K562 (cell line): ENCODE measurements at regions not wholly inside any gene's neighbourhood (a gene's known extent, or its start where the extent isn't known, plus 50 kb on each side); places are given as distances from the start of the nearest gene placed in this dataset.

Experiments
- ATAC-seq: fragments of 200-7000 bp; cut with Tn5 transposase; 3 replicates; pipeline ENCODE4 v1.9.1; 2020; ENCODE audit warnings: moderate library complexity
- BruUV-seq: library from RNA; stranded (reverse); fragments of 400-500 nt; replicated peaks from 2 replicates; lab custom pipeline; 2021; lab: Mats Ljungman, UMichigan
- CTCF ChIA-PET: fragments of 300-600 bp; formaldehyde crosslinking; extraction: SDS; loops from one replicate; lab custom pipeline; 2021; ENCODE audit warnings: low intra/inter-chr PET ratio; lab: Yijun Ruan, JAX
- POLR2A ChIA-PET: fragments of 300-600, 350-650 bp; sonication (Branson Sonifier 250); formaldehyde crosslinking; extraction: SDS; loops from one replicate; lab custom pipeline; 2021; ENCODE audit warnings: antibody characterized with exemption, inconsistent platforms; lab: Yijun Ruan, JAX
- DNase-seq, 4 experiments: peaks; one replicate each; pipeline versions ENCODE4 v3.0.0 to v3.0.0-alpha.2; 2011 to 2018; ENCODE audit warnings: low spot score in 3 of 4, mixed read lengths in 3 of 4; ENCODE audit errors: extremely low read depth in 1 of 4
- FAIRE-seq: peaks from 2 replicates; lab custom pipeline; 2011; peaks lifted over from hg19 to GRCh38; lab: Jason Lieb, UNC
- H2AFZ ChIP-seq: 2 replicates; pipeline ENCODE4 v1.6.0; 2011; ENCODE audit warnings: low read depth, low read length, control low read depth, inconsistent platforms
- H3K27ac ChIP-seq: fragments of 200-600 bp; 3 replicates; pipeline ENCODE4 v1.8.0; 2011; ENCODE audit warnings: low read depth, mild to moderate bottlenecking, control low read depth, inconsistent platforms, low read length, moderate library complexity, mixed read lengths; ENCODE audit errors: extremely low read depth
- H3K27me3 ChIP-seq, 2 experiments: fragments of 300-600 bp in 1 of 2; 2 replicates in 1 of 2; 3 replicates in 1 of 2; pipeline versions ENCODE4 v1.6.0 to v1.8.0; 2011; ENCODE audit warnings: inconsistent platforms in 2 of 2, low read length in 2 of 2, mild to moderate bottlenecking in 1 of 2, mixed read lengths in 1 of 2, moderate library complexity in 1 of 2; ENCODE audit not compliant: control insufficient read depth in 2 of 2, insufficient read depth in 2 of 2
- H3K36me3 ChIP-seq: fragments of 300-600 bp; 3 replicates; pipeline ENCODE4 v1.8.0; 2011; ENCODE audit warnings: mild to moderate bottlenecking, low read length, inconsistent platforms; ENCODE audit not compliant: control insufficient read depth, insufficient read depth
- H3K4me1 ChIP-seq, 2 experiments: fragments of 200-600 bp in 1 of 2; replicated peaks in 1 of 2; 2 replicates in 1 of 2; 3 replicates in 1 of 2; pipeline versions ENCODE4 v1.5.1 to v1.8.0; 2011; ENCODE audit warnings: inconsistent platforms in 2 of 2, low read length in 2 of 2, mild to moderate bottlenecking in 1 of 2, mixed read lengths in 1 of 2, moderate library complexity in 1 of 2; ENCODE audit not compliant: control insufficient read depth in 2 of 2, insufficient read depth in 2 of 2
- H3K4me2 ChIP-seq: 2 replicates; pipeline ENCODE4 v1.6.1; 2011; ENCODE audit warnings: low read length, control low read depth, inconsistent platforms, mixed read lengths; ENCODE audit not compliant: insufficient read depth
- H3K4me3 ChIP-seq: fragments of 200-600 bp; sonication (generic), shearing (Covaris generic); 2 replicates; pipeline ENCODE4 v1.5.1; 2016; ENCODE audit warnings: control low read depth, inconsistent platforms
- H3K79me2 ChIP-seq: fragments of 200-600 bp; 3 replicates; pipeline ENCODE4 v1.8.0; 2011; ENCODE audit warnings: low read length, inconsistent platforms; ENCODE audit not compliant: control insufficient read depth, insufficient read depth
- H3K9ac ChIP-seq, 2 experiments: 2 replicates each; pipeline versions ENCODE4 v1.6.0 to v1.6.1; 2011; ENCODE audit warnings: low read depth in 2 of 2, low read length in 2 of 2, control low read depth in 1 of 2, inconsistent platforms in 1 of 2, mild to moderate bottlenecking in 1 of 2, mixed read lengths in 1 of 2; ENCODE audit not compliant: insufficient read depth in 1 of 2
- H3K9me1 ChIP-seq: one replicate; pipeline ENCODE4 v1.6.0; 2011; ENCODE audit warnings: inconsistent platforms, mild to moderate bottlenecking, low read length, moderate library complexity; ENCODE audit not compliant: control insufficient read depth, insufficient read depth
- H3K9me3 ChIP-seq: replicated peaks from 2 replicates; pipeline ENCODE4 v1.5.1; 2011; ENCODE audit warnings: low read depth, low read length, inconsistent platforms; ENCODE audit not compliant: control insufficient read depth, insufficient read depth
- H4K20me1 ChIP-seq: replicated peaks from 2 replicates; pipeline ENCODE4 v1.6.1; 2011; ENCODE audit warnings: low read length, inconsistent platforms, mixed read lengths; ENCODE audit not compliant: control insufficient read depth, insufficient read depth
- CC2D1A ChIP-seq: fragments of 450-650 bp; IDR thresholded peaks from 2 replicates; pipeline ENCODE4 v1.6.1; 2017; ENCODE audit warnings: mild to moderate bottlenecking
- COPS2 ChIP-seq: fragments of 450-650 bp; conservative IDR thresholded peaks from 2 replicates; pipeline ENCODE4 v1.6.1; 2016; ENCODE audit warnings: mild to moderate bottlenecking, moderate library complexity
- EP300 ChIP-seq: IDR thresholded peaks from 2 replicates; pipeline ENCODE4 v1.6.1; 2012; ENCODE audit warnings: low read length, improper control_type of control experiment
- FOSL1 ChIP-seq: fragments of 200-800 bp; sonication (Bioruptor generic); conservative IDR thresholded peaks from 2 replicates; pipeline ENCODE4 v1.6.1; 2016; ENCODE audit warnings: missing genetic modification characterization, missing compliant biosample characterization
- GABPB2 ChIP-seq: fragments of 250-450 bp; sonication (Bioruptor Pico); conservative IDR thresholded peaks from 2 replicates; pipeline ENCODE4 v1.5.1; 2021; ENCODE audit warnings: mild to moderate bottlenecking
- HCFC1 ChIP-seq: IDR thresholded peaks from 2 replicates; pipeline ENCODE4 v1.6.1; 2012; ENCODE audit warnings: low read depth, low read length, improper control_type of control experiment
- HEY1 ChIP-seq: fragments of 250-450 bp; sonication (Bioruptor Pico); IDR thresholded peaks from 2 replicates; pipeline ENCODE4 v1.5.0; 2020; ENCODE audit warnings: mild to moderate bottlenecking, moderate library complexity, borderline replicate concordance
- KAT8 ChIP-seq: fragments of 450-650 bp; IDR thresholded peaks from 2 replicates; pipeline ENCODE4 v1.6.1; 2016; ENCODE audit warnings: low read depth, mild to moderate bottlenecking
- LEF1 ChIP-seq: fragments of 450-650 bp; IDR thresholded peaks from 2 replicates; pipeline ENCODE4 v1.6.1; 2016; ENCODE audit warnings: mild to moderate bottlenecking
- POU5F1 ChIP-seq: fragments of 150-350 bp; IDR thresholded peaks from 2 replicates; pipeline ENCODE4 v1.6.1; 2014; ENCODE audit warnings: borderline replicate concordance, low read length, low read depth, mild to moderate bottlenecking; ENCODE audit not compliant: partially characterized antibody
- RAD51 ChIP-seq: fragments of 450-650 bp; IDR thresholded peaks from 2 replicates; pipeline ENCODE4 v1.7.1; 2016; ENCODE audit warnings: low read depth, mild to moderate bottlenecking, borderline replicate concordance
- RNF2 ChIP-seq: sonication (generic); IDR thresholded peaks from 2 replicates; pipeline ENCODE4 v1.6.1; 2016
- SETDB1 ChIP-seq: IDR thresholded peaks from one replicate; pipeline ENCODE4 v1.6.1; 2012; ENCODE audit warnings: low read length, control low read depth, inconsistent platforms
- YBX1 ChIP-seq: fragments of 450-650 bp; IDR thresholded peaks from 2 replicates; pipeline ENCODE4 v1.7.1; 2016; ENCODE audit warnings: mild to moderate bottlenecking
- WGBS: fragments of 100-300 bp; shearing (Covaris generic); methylation state at CpG from one replicate; pipeline ENCODE4 v1.1.6; 2016; ENCODE audit warnings: low coverage, mixed read lengths; ENCODE audit not compliant: insufficient coverage; ENCODE audit errors: missing lambda C conversion rate; 5-methylcytosine and 5-hydroxymethylcytosine counted together
- in situ Hi-C: fragments of 300-500 bp; cut with MboI; formaldehyde crosslinking; loops from 4 replicates; pipeline ENCODE4 v1.15.0; 2018; ENCODE audit warnings: inconsistent platforms, mixed read lengths
- intact Hi-C: fragments of 100-400 bp; cut with micrococcal nuclease; formaldehyde crosslinking; loops from 2 replicates; pipeline ENCODE4 v1.14.2; 2022
- TF ChIP-seq, protein P1 (sequence below): fragments of 450-650 bp; formaldehyde crosslinking; IDR thresholded peaks from 2 replicates; pipeline ENCODE4 v1.4.0; 2022; ENCODE audit warnings: missing genetic modification characterization
- TF ChIP-seq, protein P2 (sequence below), 2 experiments: fragments of 450-650 bp; conservative IDR thresholded peaks; 2 replicates each; pipeline ENCODE4 v1.6.1; 2017; ENCODE audit warnings: mild to moderate bottlenecking in 2 of 2, moderate library complexity in 2 of 2
- TF ChIP-seq, protein P3 (sequence below): fragments of 450-650 bp; formaldehyde crosslinking; IDR thresholded peaks from 2 replicates; pipeline ENCODE4 v1.4.0; 2020; ENCODE audit warnings: mild to moderate bottlenecking, moderate library complexity
- TF ChIP-seq, protein P4 (sequence below): sonication (generic); formaldehyde crosslinking; IDR thresholded peaks from 2 replicates; pipeline ENCODE4 v1.8.0; 2022; ENCODE audit warnings: mild to moderate bottlenecking, low read depth, missing genetic modification reagents
- TF ChIP-seq, protein P5 (sequence below): sonication (generic); IDR thresholded peaks from 2 replicates; pipeline ENCODE4 v1.6.1; 2016

DNA sequence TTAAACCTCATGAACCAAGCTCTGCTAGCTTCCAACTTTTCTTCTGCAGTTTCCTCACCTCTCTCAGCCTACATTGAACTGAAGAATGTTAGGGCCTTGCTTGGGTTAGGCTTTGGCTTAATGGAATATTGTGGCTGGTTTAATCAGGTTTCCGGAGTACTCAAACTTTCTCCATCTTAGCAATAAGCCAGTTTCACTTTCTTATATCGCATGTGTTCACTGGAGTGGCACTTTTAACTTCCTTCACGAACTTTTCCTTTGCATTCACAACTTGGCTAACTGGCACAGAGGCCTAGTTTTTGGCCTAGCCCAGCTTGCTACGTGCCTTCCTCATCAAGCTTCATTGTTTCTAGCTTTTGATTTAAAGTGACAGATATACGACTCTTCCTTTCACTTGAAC lies 81.0 kb upstream of the MAST4 start (continued):
- TF ChIP-seq, protein P1, sequence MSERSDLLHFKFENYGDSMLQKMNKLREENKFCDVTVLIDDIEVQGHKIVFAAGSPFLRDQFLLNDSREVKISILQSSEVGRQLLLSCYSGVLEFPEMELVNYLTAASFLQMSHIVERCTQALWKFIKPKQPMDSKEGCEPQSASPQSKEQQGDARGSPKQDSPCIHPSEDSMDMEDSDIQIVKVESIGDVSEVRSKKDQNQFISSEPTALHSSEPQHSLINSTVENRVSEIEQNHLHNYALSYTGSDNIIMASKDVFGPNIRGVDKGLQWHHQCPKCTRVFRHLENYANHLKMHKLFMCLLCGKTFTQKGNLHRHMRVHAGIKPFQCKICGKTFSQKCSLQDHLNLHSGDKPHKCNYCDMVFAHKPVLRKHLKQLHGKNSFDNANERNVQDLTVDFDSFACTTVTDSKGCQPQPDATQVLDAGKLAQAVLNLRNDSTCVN (CRISPR knock-in tag): no peak
- no peak for TF ChIP-seq HCFC1
- TF ChIP-seq CC2D1A: no peak
- TF ChIP-seq FOSL1 (tag): no peak
- TF ChIP-seq RNF2: no peak
- TF ChIP-seq COPS2: no peak
- TF ChIP-seq GABPB2: no peak
- no peak for TF ChIP-seq HEY1 (CRISPR knock-in tag)
- no peak for TF ChIP-seq EP300
- no peak for TF ChIP-seq SETDB1
- TF ChIP-seq, all 486 proteins: peak for 0

DNA sequence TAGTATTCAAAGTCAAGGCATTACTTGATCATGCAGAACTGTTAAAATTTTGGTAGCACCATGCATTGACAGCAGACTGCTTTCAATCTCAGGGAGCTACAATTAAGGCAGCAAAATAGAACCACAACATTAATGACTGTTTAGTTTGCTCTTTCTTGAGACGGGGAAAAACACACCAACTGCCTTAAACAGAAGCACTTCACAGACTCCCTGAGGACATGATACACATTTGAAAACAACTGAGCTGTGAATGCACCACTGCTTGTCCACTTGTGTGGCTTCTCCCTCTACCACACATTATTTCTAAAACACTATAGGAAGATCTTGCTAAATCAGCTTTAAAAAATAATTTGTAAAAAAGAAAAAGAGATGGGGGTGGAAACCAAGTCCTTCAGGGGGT lies 79.6 kb upstream of the MAST4 start:
- H3K9ac ChIP-seq: no peak overlapping the region
- no peaks in the 10 kb centered on the region for H3K9me3 ChIP-seq
- no peak overlapping the region for H2AFZ ChIP-seq
- in situ Hi-C loops (no loop called here), intact Hi-C loops (no loop called here)
- no peak for FAIRE-seq
- H3K36me3 ChIP-seq: no peaks in the 10 kb centered on the region
- no peak overlapping the region for H3K27ac ChIP-seq
- no peak overlapping the region for H3K4me3 ChIP-seq
- no peaks in the 10 kb centered on the region for H3K4me1 ChIP-seq
- no TSS peak for BruUV-seq
- DNase-seq: no peak
- no peaks in the 10 kb centered on the region for H3K79me2 ChIP-seq
- POLR2A ChIA-PET: no interaction called here
- H3K4me2 ChIP-seq: no peak overlapping the region
- H3K9me1 ChIP-seq: no peaks in the 10 kb centered on the region
- no peaks in the 10 kb centered on the region for H4K20me1 ChIP-seq
- no peaks in the 10 kb centered on the region for H3K27me3 ChIP-seq
- CTCF ChIA-PET: no interaction called here
- WGBS: 0% methylated on average over 1 of the region's 1 CpG
- no peak for ATAC-seq
- TF ChIP-seq POU5F1 (no peak), LEF1 (no peak), YBX1 (no peak), RAD51 (no peak), KAT8 (no peak)
- TF ChIP-seq, protein P2, sequence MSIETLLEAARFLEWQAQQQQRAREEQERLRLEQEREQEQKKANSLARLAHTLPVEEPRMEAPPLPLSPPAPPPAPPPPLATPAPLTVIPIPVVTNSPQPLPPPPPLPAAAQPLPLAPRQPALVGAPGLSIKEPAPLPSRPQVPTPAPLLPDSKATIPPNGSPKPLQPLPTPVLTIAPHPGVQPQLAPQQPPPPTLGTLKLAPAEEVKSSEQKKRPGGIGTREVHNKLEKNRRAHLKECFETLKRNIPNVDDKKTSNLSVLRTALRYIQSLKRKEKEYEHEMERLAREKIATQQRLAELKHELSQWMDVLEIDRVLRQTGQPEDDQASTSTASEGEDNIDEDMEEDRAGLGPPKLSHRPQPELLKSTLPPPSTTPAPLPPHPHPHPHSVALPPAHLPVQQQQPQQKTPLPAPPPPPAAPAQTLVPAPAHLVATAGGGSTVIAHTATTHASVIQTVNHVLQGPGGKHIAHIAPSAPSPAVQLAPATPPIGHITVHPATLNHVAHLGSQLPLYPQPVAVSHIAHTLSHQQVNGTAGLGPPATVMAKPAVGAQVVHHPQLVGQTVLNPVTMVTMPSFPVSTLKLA (conservative IDR thresholded peaks at IDR 0.05): no peak
- TF ChIP-seq, protein P3, sequence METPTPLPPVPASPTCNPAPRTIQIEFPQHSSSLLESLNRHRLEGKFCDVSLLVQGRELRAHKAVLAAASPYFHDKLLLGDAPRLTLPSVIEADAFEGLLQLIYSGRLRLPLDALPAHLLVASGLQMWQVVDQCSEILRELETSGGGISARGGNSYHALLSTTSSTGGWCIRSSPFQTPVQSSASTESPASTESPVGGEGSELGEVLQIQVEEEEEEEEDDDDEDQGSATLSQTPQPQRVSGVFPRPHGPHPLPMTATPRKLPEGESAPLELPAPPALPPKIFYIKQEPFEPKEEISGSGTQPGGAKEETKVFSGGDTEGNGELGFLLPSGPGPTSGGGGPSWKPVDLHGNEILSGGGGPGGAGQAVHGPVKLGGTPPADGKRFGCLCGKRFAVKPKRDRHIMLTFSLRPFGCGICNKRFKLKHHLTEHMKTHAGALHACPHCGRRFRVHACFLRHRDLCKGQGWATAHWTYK (CRISPR knock-in tag): no peak
- TF ChIP-seq, protein P4, sequence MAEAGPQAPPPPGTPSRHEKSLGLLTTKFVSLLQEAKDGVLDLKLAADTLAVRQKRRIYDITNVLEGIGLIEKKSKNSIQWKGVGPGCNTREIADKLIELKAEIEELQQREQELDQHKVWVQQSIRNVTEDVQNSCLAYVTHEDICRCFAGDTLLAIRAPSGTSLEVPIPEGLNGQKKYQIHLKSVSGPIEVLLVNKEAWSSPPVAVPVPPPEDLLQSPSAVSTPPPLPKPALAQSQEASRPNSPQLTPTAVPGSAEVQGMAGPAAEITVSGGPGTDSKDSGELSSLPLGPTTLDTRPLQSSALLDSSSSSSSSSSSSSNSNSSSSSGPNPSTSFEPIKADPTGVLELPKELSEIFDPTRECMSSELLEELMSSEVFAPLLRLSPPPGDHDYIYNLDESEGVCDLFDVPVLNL: no peak
- TF ChIP-seq, protein P5, sequence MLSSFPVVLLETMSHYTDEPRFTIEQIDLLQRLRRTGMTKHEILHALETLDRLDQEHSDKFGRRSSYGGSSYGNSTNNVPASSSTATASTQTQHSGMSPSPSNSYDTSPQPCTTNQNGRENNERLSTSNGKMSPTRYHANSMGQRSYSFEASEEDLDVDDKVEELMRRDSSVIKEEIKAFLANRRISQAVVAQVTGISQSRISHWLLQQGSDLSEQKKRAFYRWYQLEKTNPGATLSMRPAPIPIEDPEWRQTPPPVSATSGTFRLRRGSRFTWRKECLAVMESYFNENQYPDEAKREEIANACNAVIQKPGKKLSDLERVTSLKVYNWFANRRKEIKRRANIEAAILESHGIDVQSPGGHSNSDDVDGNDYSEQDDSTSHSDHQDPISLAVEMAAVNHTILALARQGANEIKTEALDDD: no peak
